Pons (tissue), 1 donor: ENCODE measurements at regions not wholly inside any gene's neighbourhood (a gene's known extent, or its start where the extent isn't known, plus 50 kb on each side); places are given as distances from the start of the nearest gene placed in this dataset.
"Not testable (repeated sequence)": the region's sequence is repeated elsewhere in the genome, so short reads cannot be mapped to it uniquely, and the experiment has no call there.

Experiments used
- DNase-seq: peaks from one replicate; pipeline ENCODE4 v3.0.0-alpha.2; 2016; ENCODE audit warnings: low spot score

DNA sequence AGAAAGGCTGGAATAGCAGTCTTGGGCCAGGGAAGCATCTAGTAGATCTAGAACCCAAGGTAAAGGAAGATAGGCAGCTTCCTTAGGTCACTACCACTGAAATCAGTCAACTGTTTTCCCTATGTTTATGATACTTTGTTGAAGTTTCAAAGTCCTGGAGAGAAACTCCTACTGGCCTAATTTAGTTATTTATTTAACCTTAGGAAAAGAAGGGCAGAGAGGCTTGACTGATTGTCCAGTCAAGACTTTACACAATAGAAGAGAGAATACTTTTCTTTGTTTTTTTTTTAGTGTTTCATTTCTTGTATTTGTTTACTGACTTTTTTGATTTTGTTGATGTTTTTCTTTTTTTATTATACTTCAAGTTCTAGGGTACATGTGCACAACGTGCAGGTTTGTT lies 138.9 kb upstream of the PHYHIPL start:
- DNase-seq, result no peak

DNA sequence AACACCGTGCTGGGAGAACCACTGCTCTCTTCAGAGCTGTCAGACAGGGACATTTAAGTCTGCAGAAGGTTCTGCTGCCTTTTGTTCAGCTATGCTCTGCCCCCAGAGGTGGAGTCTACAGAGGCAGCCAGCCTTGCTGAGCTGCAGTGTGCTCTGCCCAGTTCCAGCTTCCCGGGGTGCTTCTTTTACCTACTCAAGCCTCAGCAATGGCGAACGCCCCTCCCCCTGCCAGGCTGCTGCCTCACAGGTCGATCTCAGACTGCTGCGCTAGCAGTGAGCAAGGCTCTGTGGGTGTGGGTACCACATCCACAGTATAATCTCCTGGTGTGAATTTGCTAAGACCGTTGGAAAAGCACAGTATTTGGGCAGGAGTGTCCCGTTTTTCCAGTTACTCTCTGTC lies 133.1 kb upstream of the PHYHIPL start:
- DNase-seq, result not testable (repeated sequence)

DNA sequence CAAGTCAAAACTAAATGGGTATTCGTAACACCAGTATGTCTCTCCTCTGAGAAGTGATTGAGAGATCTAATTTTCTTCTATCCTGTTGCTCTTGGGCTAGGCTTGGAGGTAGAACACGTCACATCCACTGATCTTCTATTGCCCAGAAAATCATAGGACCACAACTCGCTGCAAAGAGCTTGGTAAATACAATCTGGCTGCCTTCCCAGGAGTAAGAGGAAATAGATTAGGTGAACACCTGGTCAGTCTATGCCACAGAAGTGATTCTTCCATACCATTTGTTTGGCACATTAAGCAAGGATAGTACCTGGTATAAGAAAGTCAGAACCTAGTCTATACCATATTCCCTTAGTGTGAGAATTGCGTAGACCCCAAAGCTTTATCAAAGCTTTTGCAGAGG lies 129.3 kb upstream of the PHYHIPL start:
- DNase-seq, result no peak

DNA sequence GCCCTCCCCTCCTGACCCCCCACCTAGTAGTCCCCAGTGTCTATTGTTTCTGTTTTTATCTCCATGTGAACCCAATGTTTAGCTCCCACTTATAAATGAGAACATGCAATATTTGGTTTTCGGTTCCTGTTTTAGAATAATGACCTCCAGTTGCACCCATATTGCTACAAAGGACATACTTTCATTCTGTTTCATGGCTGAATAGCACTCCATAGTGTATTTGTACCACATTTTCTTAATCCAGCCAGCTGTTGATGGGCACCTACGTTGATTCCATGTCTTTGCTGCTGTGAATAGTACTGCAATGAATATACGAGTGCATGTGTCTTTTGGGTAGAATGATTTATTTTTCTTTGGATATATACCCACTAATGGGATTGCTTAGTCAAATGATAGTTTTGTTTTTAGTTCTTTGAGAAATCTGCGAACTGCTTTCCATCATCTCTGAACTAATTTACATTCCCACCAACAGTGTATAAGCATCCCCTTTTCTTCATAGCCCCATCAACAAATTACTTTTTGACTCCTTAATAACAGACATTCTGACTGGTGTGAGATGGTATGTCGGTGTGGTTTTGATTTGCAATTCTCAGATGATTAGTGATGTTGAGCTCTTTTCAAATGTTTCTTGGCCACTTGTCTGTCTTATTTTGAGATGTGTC lies 128.4 kb upstream of the PHYHIPL start:
- no peak for DNase-seq

DNA sequence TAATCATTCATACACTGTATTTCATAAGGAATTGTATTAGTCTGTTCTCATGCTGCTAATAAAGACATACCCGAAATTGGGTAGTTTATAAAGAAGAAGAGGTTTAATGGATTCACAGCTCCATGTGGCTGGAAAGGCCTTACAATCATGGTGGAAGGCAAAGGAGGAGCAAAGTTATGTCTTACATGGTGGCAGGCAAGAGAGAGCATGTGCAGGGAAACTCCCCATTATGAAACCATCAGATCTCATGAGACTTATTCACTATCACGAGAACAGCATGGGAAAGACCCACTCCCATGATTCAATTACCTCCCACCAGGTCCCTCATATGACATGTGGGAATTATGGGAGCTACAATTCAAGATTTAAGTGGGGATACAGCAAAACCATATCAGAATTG lies 122.9 kb upstream of the PHYHIPL start:
- not testable (repeated sequence) for DNase-seq

DNA sequence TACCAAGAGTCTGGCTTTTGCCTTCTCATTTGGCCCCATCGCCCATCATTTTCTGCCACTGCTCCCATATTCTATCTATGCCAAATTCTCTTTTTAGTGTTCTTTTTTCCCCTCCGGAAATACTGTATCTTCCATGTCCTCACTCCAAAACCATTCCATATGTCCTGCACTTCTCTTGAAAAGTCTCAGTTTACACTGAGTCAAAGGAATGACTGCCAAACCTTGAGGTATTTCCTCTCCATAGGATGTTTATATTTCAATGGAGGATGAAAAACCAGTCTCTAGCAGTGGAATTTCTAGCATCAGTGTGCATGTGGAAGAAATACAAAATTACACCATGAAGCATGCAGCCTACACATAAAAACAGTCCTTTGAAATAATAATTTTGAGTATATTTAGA lies 121.4 kb upstream of the PHYHIPL start:
- DNase-seq, result no peak

DNA sequence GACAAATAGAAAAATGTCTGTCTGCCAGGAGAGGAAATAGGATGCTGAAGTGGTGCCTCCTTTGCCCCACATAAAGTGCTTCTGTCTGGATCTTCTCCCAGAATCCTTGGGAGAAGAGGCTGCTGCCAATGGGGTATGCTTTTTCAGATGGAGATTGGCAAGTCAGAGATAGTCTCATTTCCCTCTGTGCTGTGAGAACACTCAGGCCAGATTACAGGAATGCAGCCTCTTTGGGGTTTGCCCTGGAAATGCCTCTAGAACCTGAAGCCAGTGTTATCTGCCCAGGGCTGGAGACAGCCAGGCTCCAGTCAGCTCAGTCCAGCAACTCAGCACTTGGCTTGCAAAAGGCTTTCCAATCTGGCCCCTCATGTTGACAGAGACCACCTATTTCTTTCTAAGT lies 119.1 kb upstream of the PHYHIPL start:
- peak; percentile 58 for DNase-seq

DNA sequence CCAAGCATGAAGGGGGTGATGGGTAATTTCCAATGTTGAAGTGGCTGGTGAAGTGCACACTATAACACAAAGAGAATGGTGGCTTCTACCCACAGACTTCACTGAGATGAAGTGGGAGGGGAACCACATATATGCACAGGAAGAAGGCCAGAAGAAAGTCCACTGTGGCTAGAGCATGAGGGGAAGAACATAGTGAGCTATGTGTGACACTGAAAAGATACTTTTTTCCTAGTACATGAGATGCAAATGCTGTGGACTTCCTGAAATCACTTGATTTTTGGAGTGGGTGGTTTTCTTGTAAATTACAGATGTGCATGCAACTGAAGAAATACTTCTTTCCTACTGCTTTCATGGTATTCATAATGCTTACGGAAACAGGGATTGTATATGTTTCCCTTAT lies 115.6 kb upstream of the PHYHIPL start:
- no peak for DNase-seq

DNA sequence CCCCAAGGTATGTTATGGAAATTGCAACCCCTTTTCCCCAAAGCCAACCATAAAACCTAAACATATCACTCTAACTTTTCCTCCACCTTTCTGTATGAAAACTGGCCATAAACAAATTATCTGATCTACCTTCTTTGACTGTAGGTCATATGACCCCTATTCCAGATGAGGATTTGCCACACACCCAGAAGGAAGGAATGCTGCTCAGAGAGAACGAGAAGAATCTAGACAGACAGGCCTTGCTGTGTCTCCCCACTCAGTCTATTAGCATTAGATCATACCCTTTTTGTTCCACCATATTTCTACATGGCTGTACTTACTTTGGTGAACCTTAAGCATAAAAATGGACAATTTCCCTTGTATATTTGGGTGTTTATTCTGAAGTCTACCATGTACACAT lies 113.0 kb upstream of the PHYHIPL start:
- DNase-seq, result no peak

DNA sequence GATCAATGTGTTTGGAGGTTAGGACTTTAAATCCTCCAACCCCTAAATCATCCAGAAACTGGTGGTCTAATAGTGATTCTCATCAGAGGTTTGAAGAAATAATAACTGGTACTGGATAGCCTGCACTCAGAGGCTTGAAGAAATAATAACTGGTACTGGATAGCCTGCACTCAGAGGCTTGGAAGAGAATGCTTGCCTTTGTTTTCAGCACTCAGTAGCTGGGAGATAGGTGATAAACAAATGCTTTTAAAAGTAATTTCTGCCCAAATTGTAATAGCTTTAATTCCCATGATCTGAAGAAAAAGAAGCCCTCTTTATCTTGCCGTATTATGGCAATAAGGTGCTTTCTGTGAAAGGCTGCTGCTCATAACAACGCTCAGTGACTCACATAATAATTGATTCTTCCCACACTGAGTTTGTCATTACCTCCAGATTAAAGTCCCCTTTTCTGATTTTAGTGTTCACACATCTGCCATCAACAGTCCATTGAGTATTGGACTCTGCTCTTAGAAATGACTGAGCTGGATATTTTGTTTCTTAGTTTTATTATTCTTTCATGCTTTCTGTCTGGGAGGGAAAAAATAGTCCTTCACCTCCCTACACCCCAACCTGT lies 112.3 kb upstream of the PHYHIPL start:
- peak; percentile 82 for DNase-seq

DNA sequence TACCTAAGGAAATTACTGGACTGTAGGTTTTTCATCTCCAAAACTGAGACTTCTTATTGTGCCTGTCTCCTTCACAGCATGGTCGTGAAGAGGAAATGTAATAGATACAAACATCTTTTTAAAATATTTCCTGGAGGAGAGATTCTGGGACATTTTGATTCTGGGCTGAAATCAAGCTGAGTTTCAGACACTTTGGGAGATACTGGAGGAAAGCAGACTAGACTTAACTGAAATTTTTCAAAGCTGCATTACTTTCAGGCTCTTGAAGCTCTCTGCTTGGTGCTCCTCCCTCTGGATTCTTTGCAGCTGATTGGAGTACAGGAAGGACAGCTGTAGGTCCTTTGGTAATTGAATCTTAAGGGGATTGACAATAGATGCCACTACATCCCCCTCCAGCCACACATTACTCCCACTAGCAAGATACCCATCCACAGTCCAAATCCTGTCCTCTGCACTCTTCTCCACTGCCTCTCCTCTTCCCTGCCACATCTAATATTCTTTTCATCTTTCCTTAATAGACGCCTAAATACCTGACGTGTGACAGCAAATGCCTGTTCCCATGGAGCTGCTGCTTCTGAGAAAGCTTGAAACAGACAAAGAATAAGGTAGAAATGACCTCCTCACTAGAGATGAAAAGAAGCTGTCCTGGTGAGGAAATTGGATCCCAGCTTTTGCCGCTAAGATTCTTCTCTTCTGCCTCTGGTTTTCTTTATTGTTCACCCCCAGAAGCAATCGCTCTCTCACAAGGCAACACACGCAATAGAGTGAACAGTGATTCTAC lies 111.5 kb upstream of the PHYHIPL start:
- peak; percentile 46 for DNase-seq

DNA sequence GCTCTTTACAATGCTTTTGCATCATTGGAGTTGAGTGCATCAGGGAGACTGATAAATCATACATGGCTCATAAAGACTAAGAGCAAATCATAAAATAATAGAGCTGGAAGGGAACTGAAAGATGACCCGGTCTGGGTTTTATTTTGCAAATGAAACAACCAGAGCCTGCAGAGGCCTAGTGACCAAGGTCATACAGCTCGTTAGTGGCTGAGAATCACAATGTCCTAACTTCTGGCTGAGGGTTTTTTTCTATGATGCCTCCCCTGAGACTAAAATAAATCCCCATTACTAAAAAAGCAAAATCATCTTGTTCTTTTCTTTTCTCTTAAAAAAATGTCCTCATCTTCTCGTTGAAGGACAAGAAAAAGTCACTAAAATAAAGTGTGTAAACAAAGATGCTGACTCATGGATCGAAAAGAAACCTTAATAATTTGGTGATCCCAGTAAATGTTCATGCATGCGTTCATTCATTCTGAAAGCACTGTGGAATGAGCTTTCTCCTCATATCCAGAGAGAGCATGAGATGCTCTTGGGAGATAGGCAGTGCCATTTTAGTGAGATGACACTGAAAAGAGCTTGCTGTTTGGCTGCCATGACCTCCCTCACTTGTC lies 107.8 kb upstream of the PHYHIPL start:
- no peak for DNase-seq

DNA sequence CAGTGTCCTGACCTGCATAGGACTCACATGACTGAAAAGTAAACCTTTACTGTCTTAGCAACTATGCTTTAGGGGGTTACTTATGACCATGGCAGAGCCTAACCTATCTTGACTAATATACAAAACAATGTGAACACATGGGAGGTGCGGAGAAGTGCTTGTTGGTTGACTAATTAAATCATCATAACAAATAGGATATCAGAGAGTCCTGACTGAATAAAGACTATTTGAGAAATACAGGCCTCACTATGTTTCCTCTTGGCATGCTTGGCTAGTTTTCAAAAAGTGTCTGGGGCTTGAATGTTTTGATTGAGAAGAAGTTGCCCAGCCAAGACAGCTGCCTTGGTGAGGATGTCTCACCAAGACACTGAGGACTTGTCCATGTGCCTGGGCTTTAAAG lies 104.4 kb upstream of the PHYHIPL start:
- no peak for DNase-seq

DNA sequence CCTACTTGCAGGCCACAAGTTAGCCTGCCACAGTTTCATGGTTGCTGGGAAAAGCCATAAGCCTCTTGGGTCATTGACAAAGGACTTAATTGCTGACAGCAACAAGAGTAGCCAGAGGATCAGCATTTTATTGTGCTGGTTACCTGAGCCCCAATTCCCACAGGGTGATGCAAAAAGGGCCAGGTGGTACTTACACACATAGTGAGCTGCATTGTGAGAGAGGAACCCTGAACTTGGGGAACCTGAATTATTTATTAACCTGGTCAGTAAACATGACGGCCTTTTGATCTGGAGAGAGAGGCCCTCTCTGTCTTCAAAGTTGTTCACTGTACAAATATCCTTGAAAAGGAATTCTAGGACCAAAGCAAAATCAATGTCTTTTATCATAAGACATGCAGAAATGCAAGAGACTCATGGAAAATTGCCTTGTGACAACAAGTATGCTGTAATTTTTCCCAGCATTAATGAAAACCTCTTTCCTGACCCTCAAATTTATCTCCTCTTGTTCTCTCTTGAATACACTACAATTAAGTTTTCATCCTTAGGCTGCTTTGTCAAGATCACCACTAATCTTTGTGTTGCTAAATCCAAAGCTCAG lies 102.9 kb upstream of the PHYHIPL start:
- no peak for DNase-seq

DNA sequence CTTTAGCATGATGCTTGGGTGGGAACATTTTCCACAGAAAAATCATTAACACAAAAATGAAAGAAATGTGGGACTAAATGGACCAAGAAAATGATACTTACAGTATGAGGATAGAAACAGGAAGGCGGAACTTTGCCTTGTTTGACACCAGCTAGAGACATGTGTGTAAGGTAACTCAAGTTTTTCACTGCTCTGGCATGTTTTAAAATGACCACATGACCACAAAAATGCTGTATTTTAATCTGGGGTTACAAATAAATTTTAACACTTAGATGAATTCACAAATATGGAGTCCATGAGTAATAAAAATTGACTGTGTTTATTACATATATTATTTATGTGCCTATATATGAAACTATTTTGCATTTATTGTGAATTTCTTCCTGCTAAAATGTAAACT lies 100.9 kb upstream of the PHYHIPL start:
- DNase-seq, result no peak

DNA sequence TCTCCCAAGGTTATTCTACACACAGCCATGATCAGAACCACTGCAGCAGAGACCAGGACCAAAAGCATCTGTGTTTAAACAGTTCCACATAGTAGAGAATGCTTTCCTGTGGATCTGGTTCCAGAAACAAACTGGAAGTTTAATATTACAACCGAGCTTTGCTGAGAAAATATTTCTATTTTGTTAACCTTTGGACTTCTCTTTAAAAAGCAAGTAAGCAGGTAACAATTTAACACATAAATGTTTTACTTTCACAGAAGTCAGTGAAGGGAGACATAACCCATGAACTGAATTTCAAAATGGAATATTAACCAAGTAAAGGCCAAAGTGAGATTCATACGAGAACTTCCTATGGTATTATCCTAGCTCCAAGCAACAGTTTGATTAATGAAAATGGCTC lies 98.6 kb upstream of the PHYHIPL start:
- no peak for DNase-seq

DNA sequence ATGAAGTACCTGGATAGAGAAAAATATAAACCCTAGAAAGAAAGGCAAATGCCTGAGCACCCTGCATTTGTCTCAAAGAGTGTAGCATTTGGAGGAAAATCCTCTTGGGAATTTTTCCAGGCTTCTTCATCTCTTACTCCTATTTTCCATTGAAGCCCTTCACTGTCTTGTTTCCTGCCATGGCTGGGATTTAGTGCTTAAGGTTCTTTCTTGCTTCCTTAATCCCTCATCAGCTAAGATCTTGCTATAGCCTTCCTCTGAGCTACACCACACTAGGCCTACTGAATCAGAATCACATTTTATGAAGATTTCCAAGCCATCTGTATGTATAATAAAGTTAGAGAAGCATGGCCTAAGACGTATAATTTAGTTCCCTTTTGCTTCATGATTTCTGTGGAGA lies 97.5 kb upstream of the PHYHIPL start:
- no peak for DNase-seq

DNA sequence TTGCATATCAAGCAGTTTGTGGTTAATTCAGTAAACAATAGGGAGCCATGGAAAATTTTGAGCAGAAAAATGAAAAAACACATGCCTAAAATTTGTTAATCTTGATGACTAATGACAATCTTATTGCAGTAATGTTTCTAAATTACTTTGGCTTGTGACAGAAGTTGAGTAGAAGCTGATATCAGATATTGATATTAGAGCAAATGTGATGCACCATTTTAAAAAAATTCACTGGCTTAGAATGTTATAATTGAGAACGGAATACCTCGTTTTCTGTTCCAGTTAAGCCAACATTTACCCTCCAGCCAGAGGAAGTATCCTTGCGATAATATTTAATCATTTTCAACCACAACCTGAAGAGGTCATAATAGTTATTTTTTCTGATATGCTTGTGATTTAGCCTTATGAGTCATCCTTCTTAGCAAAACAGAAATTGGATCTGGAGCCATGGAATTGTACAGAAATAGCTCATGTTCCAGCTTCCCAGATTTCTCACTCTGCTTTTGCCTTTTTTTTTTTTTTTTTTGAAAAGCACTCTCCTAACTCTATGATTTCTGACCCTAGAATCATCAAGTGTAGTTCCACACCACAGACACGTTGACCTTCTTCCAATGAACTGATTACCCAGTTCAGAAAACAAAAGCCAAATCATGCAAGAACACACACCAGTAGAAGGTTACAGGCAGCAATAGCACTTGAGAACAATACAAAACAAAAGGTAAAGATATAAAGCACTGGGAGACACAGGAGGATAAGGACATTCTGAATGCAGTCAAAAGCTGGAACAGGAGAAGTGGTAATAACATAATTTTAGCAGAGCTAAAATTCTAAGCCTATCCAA lies 96.8 kb upstream of the PHYHIPL start:
- DNase-seq, result peak; percentile 28

DNA sequence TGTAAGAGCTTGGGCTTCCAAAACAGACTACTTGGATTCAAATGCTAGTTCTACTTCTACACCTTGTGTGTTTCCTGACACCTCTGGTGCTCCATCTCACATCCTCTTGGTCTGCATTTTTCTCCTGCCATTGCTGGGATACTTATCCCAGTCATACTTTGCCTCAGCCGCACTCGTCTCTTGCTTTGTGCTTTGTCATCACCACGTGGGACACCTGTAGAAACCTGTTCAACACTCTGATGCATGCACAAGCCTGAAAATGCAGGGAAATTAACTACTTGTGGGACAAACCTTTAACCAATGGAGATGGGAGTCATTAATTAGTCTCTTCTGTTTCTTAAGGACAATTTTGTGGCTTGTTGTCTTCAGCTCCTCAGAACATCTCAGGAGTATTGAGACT lies 94.2 kb upstream of the PHYHIPL start:
- no peak for DNase-seq

DNA sequence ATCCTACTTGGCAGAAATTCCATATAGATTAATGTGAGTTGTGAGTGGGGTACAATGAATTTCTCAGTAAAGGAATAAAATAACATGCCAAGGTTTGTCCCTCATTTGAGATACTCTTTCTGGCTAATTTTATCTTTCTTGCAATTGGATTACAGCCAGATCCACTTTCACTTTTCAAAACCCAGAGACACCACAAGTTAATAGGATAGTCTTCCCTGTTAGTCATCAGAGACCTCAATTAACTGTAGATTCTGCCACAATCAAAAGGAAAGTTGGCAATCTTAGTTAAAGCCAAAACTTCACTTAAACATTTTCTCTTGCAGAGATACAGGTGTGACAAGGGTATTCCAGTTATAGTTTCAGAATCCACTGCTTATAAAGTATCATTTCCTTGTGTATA lies 91.4 kb upstream of the PHYHIPL start:
- no peak for DNase-seq

DNA sequence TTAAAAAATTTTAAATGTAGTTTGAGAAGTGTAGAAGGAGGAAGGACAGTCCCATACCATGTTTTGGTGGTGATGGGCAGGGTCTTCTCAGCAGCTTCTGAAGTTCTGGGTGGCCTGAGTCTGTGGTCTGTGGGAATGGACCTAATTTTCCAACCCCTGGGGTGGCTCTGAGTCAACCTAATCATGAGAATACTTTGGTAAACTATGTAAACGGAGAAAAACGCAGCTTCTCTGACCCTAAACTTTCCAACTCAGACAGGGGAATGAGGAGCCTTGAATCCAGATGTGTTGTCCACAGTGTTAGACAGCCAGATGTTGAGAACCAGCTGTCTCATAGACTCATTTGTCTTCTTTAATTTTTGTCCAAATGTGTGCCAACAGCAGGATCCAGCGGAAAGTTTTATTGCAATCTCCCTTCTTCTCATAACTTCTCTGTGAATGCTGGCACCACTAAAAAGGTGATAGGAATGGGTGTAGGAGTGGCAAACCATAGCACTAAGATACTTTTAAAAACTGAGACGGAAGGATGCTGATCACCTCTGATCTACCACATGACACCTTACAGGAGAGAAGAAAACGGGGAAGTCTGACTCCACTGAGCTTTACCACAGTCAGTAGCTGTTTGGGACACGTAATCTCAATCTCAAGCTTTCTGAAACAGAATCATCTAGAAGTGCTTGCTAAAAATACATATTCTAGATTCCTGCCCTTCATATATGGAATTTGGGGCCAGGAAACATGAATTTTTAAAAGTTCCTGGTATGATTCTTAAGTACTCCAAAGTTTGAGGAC lies 90.5 kb upstream of the PHYHIPL start:
- DNase-seq, result no peak
